ENCODE measurements at regions not wholly inside any gene's neighbourhood (a gene's known extent, or its start where the extent isn't known, plus 50 kb on each side); places are given as distances from the start of the nearest gene placed in this dataset.
"Not testable (repeated sequence)": the region's sequence is repeated elsewhere in the genome, so short reads cannot be mapped to it uniquely, and the experiment has no call there.

GRCh38 chr10:100637785-100638184, 102.0 kb downstream of the HIF1AN start:
- Histone ChIP-seq H3K27me3 (ENCODE audit: control insufficient read depth, extremely low read depth, insufficient read depth, low read length) (peaks cover 43% of the 10 kb centered on the region), H3K4me3 (ENCODE audit: control insufficient read depth in 2 of 3, extremely low read depth in 1 of 3, insufficient read depth in 2 of 3, low read depth in 1 of 3, low read length in 3 of 3) (no peak overlapping the region), H3K9me3 (ENCODE audit: control insufficient read depth, low read depth, low read length) (no peaks in the 10 kb centered on the region), H4K20me1 (ENCODE audit: control insufficient read depth, extremely low read depth, insufficient read depth, low read length) (no peaks in the 10 kb centered on the region), H3K27ac (ENCODE audit: control insufficient read depth, insufficient read depth, low read length) (no peak overlapping the region), H3K9me1 (ENCODE audit: control insufficient read depth, extremely low read depth, insufficient read depth, low read length) (no peaks in the 10 kb centered on the region), H3K36me3 (ENCODE audit: control insufficient read depth in 2 of 2, extremely low read depth in 1 of 2, insufficient read depth in 2 of 2, low read length in 2 of 2) (no peaks in the 10 kb centered on the region), H3K4me1 (ENCODE audit: control insufficient read depth, extremely low read depth, insufficient read depth, low read length) (no peaks in the 10 kb centered on the region), H3K9ac (ENCODE audit: control insufficient read depth, extremely low read depth, insufficient read depth, low read length) (no peak overlapping the region), H3K79me2 (ENCODE audit: control insufficient read depth, insufficient read depth, low read length) (no peaks in the 10 kb centered on the region), H2AFZ (ENCODE audit: control insufficient read depth, low read length) (no peak overlapping the region), H3K4me2 (ENCODE audit: control insufficient read depth, extremely low read depth, insufficient read depth, low read depth, low read length) (no peak overlapping the region)
- FAIRE-seq (no peak), DNase-seq (ENCODE audit: low read depth, low spot score) (no peak)
- TF ChIP-seq CTCF (optimal IDR thresholded peaks at IDR 0.05 in 1 of 3, IDR thresholded peaks at IDR 0.05 in 1 of 3, conservative IDR thresholded peaks at IDR 0.05 in 1 of 3; ENCODE audit: extremely low read depth in 1 of 3, insufficient read depth in 2 of 3, low read length in 3 of 3): peak; percentile 50 to 72 (median 55)
- no peak for TF ChIP-seq EZH2 (IDR thresholded peaks at IDR 0.05; ENCODE audit: low read length)
- dilution Hi-C loops (cut with MboI; ENCODE audit: extremely low pct_ligation_motif_present, low sequenced_read_pairs): no loop called here

GRCh38 chr10:100638969-100639368, 103.2 kb downstream of the HIF1AN start:
- not testable (repeated sequence) for H3K9ac ChIP-seq (ENCODE audit: control insufficient read depth, extremely low read depth, insufficient read depth, low read length); H3K27ac ChIP-seq (ENCODE audit: control insufficient read depth, insufficient read depth, low read length)

DNA sequence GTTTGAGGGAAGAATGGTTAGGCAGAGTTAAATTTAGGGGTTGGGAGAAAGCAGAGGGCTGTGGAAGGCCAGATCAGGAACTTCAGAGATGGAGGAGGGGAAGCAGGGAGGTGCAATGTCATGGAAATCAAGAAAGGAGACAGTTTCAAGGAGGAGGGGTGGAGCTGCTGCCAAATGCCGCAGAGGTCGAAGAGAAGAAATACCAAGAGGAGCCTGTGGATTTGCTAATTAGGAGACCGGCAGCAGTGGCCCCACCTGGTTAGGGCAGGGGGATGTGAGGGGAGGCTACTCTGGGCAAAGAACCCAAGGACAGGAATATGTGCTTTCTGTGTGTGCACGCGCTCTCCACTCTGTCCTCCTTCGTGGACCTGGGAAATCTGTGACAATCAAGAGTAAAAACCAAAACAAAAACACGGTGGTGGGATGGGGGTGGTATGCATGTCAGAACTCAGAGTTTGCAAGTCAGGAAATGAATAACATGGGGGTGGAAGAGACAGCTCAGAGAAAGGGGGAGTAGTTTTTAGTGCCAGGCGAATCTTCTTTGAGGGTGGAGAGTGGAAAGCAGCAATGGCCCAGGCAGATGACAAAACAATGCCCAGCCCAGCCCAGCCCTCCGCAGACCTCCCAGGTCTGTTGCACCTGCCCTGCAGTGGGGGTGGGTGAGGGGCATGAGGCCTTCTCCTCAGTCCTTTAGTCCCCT, 102.9 kb upstream of the PAX2 start:
- H3K9me3 ChIP-seq (ENCODE audit: control insufficient read depth, low read depth, low read length): no peaks in the 10 kb centered on the region
- no peaks in the 10 kb centered on the region for H3K9me1 ChIP-seq (ENCODE audit: control insufficient read depth, extremely low read depth, insufficient read depth, low read length)
- DNase-seq (ENCODE audit: low read depth, low spot score): no peak
- no peak overlapping the region for H3K27ac ChIP-seq (ENCODE audit: control insufficient read depth, insufficient read depth, low read length)
- H3K36me3 ChIP-seq (ENCODE audit: control insufficient read depth in 2 of 2, extremely low read depth in 1 of 2, insufficient read depth in 2 of 2, low read length in 2 of 2): no peaks in the 10 kb centered on the region
- no peak for FAIRE-seq
- no peak overlapping the region for H3K4me3 ChIP-seq (ENCODE audit: control insufficient read depth in 2 of 3, extremely low read depth in 1 of 3, insufficient read depth in 2 of 3, low read depth in 1 of 3, low read length in 3 of 3)
- no peaks in the 10 kb centered on the region for H3K4me1 ChIP-seq (ENCODE audit: control insufficient read depth, extremely low read depth, insufficient read depth, low read length)
- dilution Hi-C loops (cut with MboI; ENCODE audit: extremely low pct_ligation_motif_present, low sequenced_read_pairs): no loop called here
- H2AFZ ChIP-seq (ENCODE audit: control insufficient read depth, low read length): no peak overlapping the region
- H3K4me2 ChIP-seq (ENCODE audit: control insufficient read depth, extremely low read depth, insufficient read depth, low read depth, low read length): no peak overlapping the region
- H3K27me3 ChIP-seq (ENCODE audit: control insufficient read depth, extremely low read depth, insufficient read depth, low read length): peaks cover 57% of the 10 kb centered on the region
- peaks cover 2% of the 10 kb centered on the region for H4K20me1 ChIP-seq (ENCODE audit: control insufficient read depth, extremely low read depth, insufficient read depth, low read length)
- no peaks in the 10 kb centered on the region for H3K79me2 ChIP-seq (ENCODE audit: control insufficient read depth, insufficient read depth, low read length)
- H3K9ac ChIP-seq (ENCODE audit: control insufficient read depth, extremely low read depth, insufficient read depth, low read length): no peak overlapping the region
- TF ChIP-seq CTCF (optimal IDR thresholded peaks at IDR 0.05 in 1 of 3, IDR thresholded peaks at IDR 0.05 in 1 of 3, conservative IDR thresholded peaks at IDR 0.05 in 1 of 3; ENCODE audit: extremely low read depth in 1 of 3, insufficient read depth in 2 of 3, low read length in 3 of 3): no peak
- no peak for TF ChIP-seq EZH2 (IDR thresholded peaks at IDR 0.05; ENCODE audit: low read length)

More at GRCh38 chr10:100638969-100639368, 103.2 kb downstream of the HIF1AN start:
- H3K36me3 ChIP-seq (ENCODE audit: control insufficient read depth in 2 of 2, extremely low read depth in 1 of 2, insufficient read depth in 2 of 2, low read length in 2 of 2); H3K9me3 ChIP-seq (ENCODE audit: control insufficient read depth, low read depth, low read length); dilution Hi-C loops (cut with MboI; ENCODE audit: extremely low pct_ligation_motif_present, low sequenced_read_pairs); H4K20me1 ChIP-seq (ENCODE audit: control insufficient read depth, extremely low read depth, insufficient read depth, low read length); H3K9me1 ChIP-seq (ENCODE audit: control insufficient read depth, extremely low read depth, insufficient read depth, low read length); H3K79me2 ChIP-seq (ENCODE audit: control insufficient read depth, insufficient read depth, low read length); DNase-seq (ENCODE audit: low read depth, low spot score); H3K4me1 ChIP-seq (ENCODE audit: control insufficient read depth, extremely low read depth, insufficient read depth, low read length); H3K4me3 ChIP-seq (ENCODE audit: control insufficient read depth in 2 of 3, extremely low read depth in 1 of 3, insufficient read depth in 2 of 3, low read depth in 1 of 3, low read length in 3 of 3); FAIRE-seq; H3K4me2 ChIP-seq (ENCODE audit: control insufficient read depth, extremely low read depth, insufficient read depth, low read depth, low read length); H2AFZ ChIP-seq (ENCODE audit: control insufficient read depth, low read length): not testable (repeated sequence)
- H3K27me3 ChIP-seq (ENCODE audit: control insufficient read depth, extremely low read depth, insufficient read depth, low read length): peaks cover 45% of the 10 kb centered on the region
